ENCODE measurements at regions not wholly inside any gene's neighbourhood (a gene's known extent, or its start where the extent isn't known, plus 50 kb on each side); places are given as distances from the start of the nearest gene placed in this dataset.

GRCh38 chr9:135255033-135255840 is 167.8 kb downstream of the OLFM1 start:
- no peaks in the 10 kb centered on the region for H3K36me3 ChIP-seq (ENCODE audit: control insufficient read depth, insufficient read depth, low read length)
- H3K4me3 ChIP-seq (ENCODE audit: low read depth, low read length): no peak overlapping the region
- intact Hi-C loops (cut with micrococcal nuclease; ENCODE audit: unreplicated experiment): no loop called here
- no peaks in the 10 kb centered on the region for H3K9me3 ChIP-seq
- ChIA-PET CTCF (no interaction called here), POLR2A (no interaction called here)
- H3K27me3 Mint-ChIP-seq (ENCODE audit: insufficient read depth, unreplicated experiment): peaks cover 11% of the 10 kb centered on the region
- no peaks in the 10 kb centered on the region for H3K9me3 Mint-ChIP-seq (ENCODE audit: unreplicated experiment)
- TF ChIP-seq CTCF (IDR thresholded peaks at IDR 0.05; ENCODE audit: insufficient read depth in 1 of 2, low read depth in 1 of 2, low read length in 1 of 2, severe bottlenecking in 1 of 2, unreplicated experiment in 1 of 2): no peak
- no TSS peak for BruUV-seq (replicated peaks)
- H3K4me1 ChIP-seq: no peaks in the 10 kb centered on the region
- no peak for DNase-seq
- no peaks in the 10 kb centered on the region for H3K36me3 Mint-ChIP-seq (ENCODE audit: insufficient read depth, unreplicated experiment)
- no peaks in the 10 kb centered on the region for H3K27me3 ChIP-seq (replicated peaks; ENCODE audit: control insufficient read depth, insufficient read depth, low read length)
- H3K4me1 Mint-ChIP-seq (ENCODE audit: low read depth, unreplicated experiment): no peaks in the 10 kb centered on the region
- no peak overlapping the region for H3K4me3 Mint-ChIP-seq (ENCODE audit: unreplicated experiment)
- H3K27ac Mint-ChIP-seq (ENCODE audit: unreplicated experiment): no peak overlapping the region

GRCh38 chr9:135255841-135256580 is 168.5 kb downstream of the OLFM1 start:
- no peaks in the 10 kb centered on the region for H3K36me3 Mint-ChIP-seq (ENCODE audit: insufficient read depth, unreplicated experiment)
- CTCF ChIA-PET: no interaction called here

More at GRCh38 chr9:135255841-135256580, 168.5 kb downstream of the OLFM1 start:
- H3K4me3 Mint-ChIP-seq (ENCODE audit: unreplicated experiment): no peak overlapping the region
- intact Hi-C loops (cut with micrococcal nuclease; ENCODE audit: unreplicated experiment): no loop called here
- no peak overlapping the region for H3K27ac Mint-ChIP-seq (ENCODE audit: unreplicated experiment)
- Histone ChIP-seq H3K27me3 (replicated peaks; ENCODE audit: control insufficient read depth, insufficient read depth, low read length) (no peaks in the 10 kb centered on the region), H3K9me3 (no peaks in the 10 kb centered on the region), H3K4me1 (no peaks in the 10 kb centered on the region), H3K36me3 (ENCODE audit: control insufficient read depth, insufficient read depth, low read length) (no peaks in the 10 kb centered on the region), H3K4me3 (ENCODE audit: low read depth, low read length) (no peak overlapping the region)
- H3K4me1 Mint-ChIP-seq (ENCODE audit: low read depth, unreplicated experiment): no peaks in the 10 kb centered on the region
- TF ChIP-seq CTCF (IDR thresholded peaks at IDR 0.05; ENCODE audit: insufficient read depth in 1 of 2, low read depth in 1 of 2, low read length in 1 of 2, severe bottlenecking in 1 of 2, unreplicated experiment in 1 of 2): no peak
- no peak for DNase-seq
- POLR2A ChIA-PET: no interaction called here
- no peaks in the 10 kb centered on the region for H3K9me3 Mint-ChIP-seq (ENCODE audit: unreplicated experiment)
- no TSS peak for BruUV-seq (replicated peaks)
- H3K27me3 Mint-ChIP-seq (ENCODE audit: insufficient read depth, unreplicated experiment): peaks cover 11% of the 10 kb centered on the region

Measured in Caco-2 (cell line).